GM18508 (cell line): ENCODE measurements at regions not wholly inside any gene's neighbourhood (a gene's known extent, or its start where the extent isn't known, plus 50 kb on each side); places are given as distances from the start of the nearest gene placed in this dataset.

Source experiments
- ATAC-seq: cut with Tn5 transposase; IDR thresholded peaks from one replicate; pipeline ENCODE4 v1.9.1; 2021; ENCODE audit warnings: moderate number of reproducible peaks; ENCODE audit not compliant: insufficient read depth, unreplicated experiment

DNA sequence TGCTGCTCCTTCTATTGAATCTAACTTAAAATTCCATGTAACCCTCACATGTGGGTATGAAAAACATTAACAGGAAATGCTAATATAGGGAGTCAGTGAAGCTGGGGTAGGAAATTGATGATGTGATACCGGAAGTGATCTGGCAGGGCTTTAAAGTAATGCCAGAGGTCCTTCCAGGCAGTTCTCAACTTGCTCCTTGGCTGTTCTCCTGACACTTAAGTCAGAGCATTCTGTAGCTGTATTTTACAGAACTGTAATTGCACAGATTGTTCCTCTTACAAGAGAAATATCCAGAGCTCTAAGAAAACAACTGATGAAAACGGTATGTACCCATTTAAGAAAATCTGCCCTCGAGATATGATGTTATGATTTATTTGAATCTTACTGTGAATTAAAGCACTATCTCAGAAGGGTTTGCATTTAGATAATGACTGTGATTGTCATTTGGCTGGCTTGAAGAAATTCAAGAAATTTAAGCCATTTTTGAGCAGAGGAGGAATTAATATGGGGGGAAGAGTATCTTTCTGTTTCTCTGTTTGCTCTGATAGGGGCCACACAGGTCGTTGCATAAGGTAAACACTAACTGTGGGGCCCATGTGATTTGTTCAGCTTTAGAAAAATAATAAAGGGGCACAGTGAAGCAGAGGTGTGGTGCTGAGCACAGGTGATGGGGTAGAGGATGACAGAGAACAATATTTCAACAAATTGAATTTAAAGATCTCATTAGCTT, 88.4 kb downstream of the BBS10 start:
- no peak for ATAC-seq

DNA sequence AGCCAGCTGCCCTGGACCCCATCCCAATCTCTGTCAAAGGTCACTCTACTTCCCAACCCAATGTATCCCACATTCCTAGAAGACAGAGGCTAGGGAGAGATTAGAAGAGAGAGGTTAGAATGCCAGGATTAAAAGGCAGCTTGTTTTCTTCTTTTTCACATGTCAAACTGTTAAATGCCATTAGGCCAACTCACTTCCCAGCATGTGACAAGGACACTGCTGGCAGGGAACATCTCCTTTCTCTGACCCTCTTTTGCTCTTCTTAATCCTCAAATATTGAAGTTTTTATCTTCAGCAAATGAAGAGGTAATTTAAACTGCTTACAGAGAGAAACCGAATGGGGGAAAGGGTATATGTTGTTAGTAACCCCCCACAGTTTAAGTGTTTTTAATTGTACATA, 89.1 kb downstream of the BBS10 start:
- no peak for ATAC-seq

DNA sequence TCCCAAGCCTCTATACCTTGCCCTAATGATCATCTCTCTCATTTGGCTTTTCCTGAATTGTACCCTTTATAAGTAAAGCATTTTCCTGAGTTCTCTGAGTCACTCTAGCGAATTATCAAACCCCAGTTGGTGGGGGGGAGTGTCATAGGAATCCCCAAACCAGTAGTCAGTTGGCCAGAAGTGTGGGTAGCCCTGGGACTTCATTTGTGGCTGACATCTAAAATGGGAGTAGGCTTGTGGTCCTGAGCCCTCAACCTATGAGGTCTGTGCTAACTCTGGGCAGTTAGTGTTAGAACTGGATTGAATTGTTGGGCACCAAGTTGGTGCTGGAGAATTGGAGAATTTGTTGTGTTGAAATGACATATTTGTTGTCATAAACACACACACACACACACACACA, 91.3 kb downstream of the BBS10 start:
- ATAC-seq, result no peak

DNA sequence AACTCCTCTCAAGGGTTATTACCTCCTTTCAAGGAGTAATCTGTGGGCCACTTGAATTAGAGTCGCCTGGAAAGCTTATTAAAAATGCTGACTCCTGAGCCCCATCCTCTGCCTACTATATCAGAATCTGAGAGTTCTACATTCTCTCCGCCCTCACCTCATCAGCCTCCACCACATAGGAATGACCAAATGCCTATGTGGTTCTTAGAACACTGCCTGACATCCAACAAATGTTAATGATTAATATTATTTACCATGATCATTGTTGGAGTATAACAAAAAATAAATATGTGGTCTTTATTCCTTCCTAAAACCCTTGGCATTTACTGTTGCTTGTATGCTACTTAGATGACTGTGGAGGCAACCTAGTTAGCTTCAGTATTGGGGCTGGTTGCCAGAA, 91.9 kb downstream of the BBS10 start:
- ATAC-seq, result no peak

DNA sequence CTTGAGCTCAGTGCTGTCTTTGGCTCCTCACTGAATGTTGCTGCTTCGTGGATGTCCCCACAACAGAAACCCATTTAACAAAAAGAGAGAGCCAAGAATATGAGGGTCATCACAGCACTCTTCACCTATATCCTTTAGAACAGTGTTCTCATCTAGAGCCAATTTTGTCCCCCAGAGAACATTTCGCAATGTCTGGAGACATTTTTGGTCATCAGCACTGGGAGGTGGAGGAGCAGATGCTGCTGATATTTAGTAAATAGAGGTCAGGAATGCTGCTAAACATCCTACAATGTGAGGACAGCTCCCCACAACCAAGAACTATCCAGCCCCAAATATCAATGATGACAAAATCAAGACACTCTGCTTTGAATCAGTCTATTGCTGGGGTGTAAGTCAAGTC, 92.5 kb downstream of the BBS10 start:
- no peak for ATAC-seq

DNA sequence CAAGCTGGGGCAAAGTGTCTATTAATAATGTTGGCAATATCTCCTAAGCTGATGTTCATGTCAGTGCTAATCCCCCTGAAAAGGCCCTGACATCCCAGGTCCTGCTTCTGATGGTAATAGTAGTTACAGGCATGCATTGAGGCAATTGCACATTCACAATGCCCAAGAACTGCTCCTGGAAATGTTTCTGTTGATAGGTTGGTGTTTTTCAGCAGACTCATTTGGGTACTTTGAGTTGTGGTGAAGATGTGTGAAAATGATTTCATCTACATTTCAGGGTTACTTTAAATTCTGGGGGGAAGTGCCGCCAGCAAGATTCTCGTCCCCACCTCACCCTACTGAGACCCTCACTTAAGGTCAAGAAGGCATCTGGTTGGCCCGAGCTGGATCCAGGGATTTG, 92.9 kb downstream of the BBS10 start:
- ATAC-seq, result no peak

DNA sequence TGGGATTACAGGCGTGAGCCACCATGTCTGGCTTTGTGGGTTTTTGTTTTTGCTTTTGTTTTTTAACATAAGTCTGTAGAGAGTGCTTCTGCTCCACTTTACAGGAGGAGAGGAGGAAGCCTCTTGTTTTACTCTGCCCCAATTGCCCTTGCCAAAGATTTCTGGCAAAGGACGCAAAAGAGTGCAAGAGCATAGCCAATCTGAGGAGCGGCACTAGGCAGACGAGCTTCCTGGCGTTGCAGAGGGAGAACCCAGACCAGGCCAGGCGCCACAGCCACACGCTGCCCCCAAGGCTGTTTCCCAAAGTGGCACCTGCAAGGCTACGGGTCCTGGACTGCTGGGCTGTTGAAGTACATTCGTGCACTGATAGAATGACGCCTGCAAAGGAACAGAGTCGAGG, 96.2 kb downstream of the BBS10 start:
- no peak for ATAC-seq

DNA sequence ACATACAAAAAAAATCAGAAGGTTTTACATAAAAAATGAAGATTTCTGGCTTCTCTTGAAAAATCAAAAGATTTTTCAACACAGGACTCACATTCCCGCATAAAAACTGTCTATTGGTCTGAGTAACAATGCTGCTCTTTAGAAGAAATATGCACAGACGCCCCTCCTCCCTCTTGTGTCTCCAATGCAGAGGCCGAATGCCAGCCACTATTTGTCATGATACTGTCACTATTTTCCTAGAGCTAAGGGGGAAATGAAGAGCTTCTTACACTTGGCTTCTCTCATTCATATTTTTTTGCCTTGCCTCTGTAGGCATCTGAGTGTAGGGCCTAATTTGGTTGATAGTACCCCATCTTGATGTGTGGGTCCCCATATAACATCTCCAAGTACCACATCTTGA, 98.0 kb downstream of the BBS10 start:
- no peak for ATAC-seq

DNA sequence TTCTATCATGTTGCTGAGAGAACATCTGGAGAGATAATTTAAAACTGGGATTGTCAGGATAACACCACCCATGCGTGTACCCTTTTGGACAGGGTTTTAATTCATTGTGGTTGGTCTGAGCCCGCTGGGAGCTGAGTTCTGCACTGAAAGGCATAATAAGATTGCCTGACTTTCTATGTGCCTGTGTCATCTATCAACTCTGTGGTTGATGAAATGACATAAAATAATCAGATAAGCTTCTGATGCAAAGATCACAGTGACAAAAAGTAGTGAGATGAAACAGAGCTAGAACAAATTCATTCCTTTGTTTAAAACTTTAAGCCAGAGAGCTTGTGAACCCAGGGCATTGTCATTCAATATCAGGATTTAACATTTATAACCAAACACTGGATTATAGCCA, 98.7 kb downstream of the BBS10 start:
- no peak for ATAC-seq

DNA sequence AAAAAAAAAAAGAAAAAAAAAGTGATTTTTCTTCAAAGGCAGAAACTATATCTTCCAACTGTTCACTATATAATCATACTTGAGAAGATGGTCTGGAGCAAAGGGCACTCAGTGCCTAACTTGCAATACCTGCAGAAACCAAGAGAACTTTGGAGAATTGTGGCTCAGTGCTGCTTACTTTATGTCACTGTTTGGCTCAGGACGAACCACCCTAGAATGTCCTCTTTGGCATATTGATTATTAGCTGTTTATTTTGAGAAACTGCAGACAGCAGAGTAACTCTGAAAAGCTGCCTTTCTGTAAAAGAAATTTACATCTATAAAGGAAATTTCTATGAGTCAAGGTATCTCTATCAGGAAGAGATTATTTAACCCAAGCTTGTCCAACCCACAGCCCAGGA, 100.2 kb downstream of the BBS10 start:
- no peak for ATAC-seq

DNA sequence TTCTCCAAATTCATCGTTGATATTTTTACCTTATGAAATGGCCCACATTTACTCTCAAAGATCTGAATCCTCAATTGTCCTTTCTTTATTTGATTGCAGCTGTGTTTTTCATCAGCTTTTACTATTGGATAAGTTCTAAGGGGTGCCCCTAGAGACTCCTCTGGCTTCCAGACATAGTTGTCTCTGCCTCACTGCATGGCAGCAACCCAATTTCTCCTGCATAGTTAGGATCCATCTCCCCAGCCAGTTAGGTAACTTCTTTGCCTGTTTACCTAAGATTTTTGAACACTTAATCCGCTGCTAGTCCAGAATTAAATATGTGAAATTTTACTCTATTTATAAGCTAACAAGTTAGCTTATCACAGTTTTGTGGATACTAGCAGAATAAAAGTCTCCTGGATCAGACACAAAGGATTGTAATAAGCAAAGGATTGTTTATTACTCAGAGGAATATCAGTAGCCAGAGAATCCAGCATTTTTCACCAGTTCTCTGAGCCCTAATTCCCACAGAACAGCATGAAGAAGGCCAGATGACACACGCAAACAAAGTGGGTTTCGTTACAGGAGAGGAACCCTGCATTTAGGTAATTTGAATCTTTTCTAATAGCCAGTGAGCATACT, 101.1 kb downstream of the BBS10 start:
- no peak for ATAC-seq

DNA sequence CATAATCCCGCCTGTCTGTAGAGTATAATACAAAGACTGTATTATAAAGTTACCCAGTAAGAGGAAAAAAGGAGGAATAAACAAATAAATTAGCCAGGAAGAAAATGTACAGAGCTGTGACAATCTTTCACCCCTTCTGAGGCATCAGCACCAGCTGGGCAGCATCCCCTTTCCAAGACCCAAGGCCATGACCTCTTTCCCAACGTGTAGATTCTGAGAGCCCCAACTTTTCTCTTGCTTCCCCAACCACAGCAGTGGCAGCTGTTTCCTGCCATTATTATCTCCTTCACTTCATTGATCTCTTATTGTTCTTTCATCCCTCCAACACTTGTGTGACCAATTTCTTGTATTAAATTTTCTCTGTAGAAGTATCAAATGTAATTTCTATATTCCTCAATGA, 101.6 kb downstream of the BBS10 start:
- no peak for ATAC-seq

DNA sequence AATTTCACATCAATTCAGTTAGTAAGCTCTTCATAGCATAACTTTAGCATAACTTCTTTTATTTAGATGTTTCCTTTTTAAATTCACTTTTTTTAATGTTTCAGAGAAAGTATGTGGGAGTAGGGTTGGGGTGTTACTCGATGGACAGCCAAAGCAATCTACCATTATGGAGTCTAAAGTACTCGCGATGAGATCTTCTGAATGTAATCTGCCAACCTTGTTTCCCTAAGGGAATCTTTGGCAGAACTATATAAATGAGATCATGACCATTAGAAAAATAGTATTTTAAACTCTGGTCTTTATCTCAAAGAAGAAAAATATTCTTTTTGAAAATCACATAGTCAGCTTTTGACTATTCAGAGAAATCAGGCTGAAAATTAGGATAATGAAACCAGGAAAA, 103.9 kb downstream of the BBS10 start:
- no peak for ATAC-seq

DNA sequence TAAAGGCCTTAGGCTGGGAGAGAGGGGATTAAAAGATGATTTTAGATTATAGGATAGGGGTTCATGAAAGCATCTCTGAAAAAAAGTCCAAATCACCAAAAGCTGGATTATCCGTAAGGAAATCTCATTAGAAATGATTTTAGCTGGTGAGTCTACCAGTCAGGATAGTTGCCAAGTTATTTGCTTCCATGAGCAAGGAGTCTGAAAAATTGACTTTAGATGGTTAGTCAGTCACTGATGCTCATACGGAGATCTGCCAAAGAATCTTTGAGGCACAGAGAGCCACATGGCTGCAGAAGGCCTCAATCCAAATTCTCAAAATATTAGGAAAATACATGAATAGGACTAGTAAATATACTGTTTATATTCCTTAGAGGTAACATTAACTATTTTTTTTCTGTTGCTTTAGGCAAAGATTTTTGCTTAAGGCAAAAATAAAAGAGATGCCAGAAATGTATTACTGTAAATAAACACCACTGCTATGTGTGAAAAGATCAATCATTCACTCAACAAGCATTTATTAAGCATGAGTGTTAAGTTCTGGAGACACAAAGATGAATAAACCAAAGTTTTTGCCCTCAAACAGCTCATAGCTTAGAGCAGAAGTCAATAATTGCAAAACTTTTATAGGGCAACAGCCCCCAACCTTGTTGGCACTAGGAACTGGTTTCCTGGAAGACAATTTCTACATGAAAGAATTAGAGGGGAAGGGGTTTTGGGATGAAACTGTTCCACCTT, 105.2 kb downstream of the BBS10 start:
- ATAC-seq, result no peak

DNA sequence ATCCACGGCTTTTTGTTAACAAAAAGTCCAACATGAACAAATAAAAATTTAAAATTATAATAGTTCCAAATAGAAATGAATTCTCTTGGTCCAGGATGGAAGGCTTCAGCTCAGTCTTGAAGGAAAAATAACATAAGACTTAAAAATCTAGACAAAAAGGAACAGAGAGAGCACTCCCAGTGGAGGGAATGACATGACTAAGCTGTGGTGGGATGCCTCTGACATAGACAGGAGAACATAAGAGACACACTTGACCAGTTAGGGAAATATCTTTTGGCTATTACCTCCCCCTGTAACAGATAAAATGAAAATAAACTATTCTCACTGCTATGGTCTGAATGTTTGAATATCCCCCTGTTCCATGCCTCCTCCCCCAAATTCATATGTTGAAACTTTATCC, 106.8 kb downstream of the BBS10 start:
- ATAC-seq, result no peak

DNA sequence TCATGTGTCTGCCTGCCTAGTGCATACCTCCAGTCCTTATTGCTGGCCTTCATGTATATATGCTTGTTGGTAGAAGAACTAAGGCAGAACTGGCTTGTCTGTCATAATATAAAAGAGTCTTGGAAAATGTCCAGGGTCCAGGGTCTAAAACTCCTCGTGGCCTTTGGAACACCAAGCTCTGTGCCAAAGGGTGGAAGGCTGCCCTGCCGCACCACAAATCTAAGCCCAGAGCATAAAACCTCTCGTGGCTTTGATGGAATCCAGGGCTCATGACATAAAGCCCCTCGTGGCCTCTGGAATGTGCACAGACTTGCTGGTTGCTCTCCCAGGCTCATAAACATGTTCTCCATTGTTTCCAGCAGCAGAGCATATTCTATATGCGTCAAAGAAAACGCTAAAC, 107.9 kb downstream of the BBS10 start:
- ATAC-seq, result no peak

DNA sequence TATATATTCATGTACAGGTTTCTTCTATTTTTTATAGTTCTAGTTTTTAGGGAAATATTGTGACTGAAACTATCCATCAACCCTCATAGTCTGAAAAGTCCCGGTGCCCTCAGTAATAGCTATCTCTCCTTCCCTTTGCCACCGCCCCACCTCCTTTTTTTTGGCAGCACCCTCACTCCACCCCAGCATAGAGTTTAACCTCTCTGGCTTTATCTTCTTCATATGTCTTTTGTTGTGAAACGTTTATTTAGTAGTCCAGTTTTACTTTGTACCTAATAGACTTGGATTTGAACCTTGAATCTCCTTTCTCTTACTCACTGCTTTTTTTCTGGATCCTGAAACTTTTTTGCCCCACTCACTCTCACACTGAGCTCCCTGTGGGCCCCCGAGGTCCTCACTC, 109.5 kb downstream of the BBS10 start:
- no peak for ATAC-seq

DNA sequence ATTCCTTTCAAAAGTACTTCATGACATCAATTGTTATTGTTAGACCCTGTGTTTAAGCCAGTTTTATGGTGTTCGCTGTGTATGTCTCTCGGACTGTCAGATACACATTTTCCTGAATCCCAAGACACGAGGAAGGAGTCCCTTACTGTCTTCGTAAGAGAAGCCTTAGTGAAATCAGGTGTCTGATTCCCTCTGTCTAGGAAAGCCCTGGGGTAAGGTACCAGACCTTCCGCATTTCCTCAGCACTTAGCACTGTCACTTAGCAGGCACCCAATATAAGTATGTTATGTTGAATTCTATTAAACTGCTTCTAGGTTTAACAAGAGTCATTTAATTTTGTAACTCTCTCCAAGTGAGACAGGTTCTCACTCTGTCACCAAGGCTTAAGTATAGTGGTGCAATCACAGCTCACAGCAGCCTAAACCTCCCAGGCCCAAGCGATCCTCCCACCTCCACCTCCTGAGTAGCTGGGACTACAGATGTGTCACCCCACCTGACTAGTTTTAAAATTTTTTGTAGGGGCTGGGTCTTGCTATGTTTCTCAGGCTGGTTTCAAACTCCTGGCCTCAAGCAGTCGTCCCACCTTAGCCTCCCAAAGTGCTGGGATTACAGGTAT, 111.0 kb downstream of the BBS10 start:
- no peak for ATAC-seq

DNA sequence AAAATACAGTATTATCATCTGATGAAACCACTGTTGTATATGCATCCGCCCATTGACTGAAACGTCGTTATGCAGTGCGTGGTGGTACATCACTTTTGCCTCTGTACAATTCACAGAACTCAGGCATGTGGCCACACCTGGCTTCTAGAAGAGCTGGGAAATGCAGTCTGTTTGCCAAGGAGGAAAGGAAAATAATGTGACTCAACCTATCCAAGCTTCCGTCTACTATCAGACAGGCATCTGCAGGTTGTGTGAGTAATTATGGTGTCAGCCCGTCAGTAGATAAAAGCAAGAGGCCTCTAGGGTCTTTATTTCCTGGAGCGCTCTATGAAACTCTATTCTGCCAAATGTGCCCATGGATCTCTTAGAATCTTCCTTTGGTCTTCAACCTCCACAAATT, 111.6 kb downstream of the BBS10 start:
- no peak for ATAC-seq

DNA sequence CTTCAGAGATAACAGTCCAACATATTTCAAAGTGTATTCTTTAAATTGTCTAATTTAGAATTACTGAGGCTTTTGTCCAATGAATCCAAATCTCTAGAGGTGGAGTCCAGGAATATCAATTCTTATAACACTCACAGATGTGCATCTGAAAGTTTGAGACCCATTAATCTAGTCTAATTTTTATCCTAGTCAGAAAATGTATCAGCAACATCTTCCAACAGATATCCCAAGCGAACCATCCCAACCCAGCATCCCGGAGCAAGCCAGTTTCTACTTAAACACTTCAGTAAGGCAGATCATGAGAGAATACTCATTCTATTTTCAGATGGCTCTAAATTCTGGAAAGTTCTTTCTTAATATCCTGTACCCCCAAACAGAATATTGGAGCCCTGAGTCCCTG, 113.5 kb downstream of the BBS10 start:
- no peak for ATAC-seq

DNA sequence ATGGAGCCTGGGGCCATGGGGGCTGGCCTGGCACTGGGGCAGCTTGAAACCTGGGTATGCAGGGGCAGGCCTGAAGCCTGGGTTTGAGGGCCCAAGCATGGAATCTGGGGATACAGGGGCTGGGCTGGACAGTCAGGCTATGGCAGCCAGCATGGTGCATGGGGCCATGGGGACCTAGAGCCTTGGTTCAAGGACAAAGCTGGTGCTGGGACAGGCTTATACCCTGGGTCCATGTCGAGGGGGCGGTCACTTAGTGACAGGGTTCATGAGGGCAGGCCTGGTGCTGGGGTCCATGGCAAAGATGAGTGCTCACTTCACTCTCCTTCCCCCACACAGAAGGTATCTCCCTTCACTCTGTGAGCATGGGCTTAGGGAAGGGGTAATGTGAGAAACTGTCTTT, 116.2 kb downstream of the BBS10 start:
- no peak for ATAC-seq
